A172 (cell line): ENCODE measurements at regions not wholly inside any gene's neighbourhood (a gene's known extent, or its start where the extent isn't known, plus 50 kb on each side); places are given as distances from the start of the nearest gene placed in this dataset.
"Not testable (repeated sequence)": the region's sequence is repeated elsewhere in the genome, so short reads cannot be mapped to it uniquely, and the experiment has no call there.

ENCODE experiments used
- DNase-seq: peaks from one replicate; pipeline ENCODE4 v3.0.0-alpha.2; 2015; ENCODE audit warnings: low spot score

DNA sequence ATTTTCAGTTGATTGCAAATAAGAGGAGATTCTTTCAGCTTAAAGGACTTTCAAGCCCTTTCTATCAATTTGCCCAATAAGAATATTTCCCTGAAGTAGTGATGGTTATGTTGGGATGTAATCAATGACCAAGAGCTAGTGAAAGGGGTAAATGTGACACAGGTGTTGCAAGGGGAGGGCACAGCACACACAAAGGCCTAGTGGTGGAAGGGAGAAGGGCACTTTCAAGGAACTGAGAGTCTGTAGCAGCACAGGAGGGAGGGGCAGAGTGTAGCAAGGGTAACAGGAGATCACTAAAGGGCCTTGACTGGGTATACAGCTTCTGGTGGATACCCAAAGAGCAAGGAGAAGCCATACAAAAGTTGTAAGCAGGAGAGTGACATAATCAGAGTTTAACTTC lies 217.8 kb upstream of the ARHGEF26 start:
- no peak for DNase-seq

DNA sequence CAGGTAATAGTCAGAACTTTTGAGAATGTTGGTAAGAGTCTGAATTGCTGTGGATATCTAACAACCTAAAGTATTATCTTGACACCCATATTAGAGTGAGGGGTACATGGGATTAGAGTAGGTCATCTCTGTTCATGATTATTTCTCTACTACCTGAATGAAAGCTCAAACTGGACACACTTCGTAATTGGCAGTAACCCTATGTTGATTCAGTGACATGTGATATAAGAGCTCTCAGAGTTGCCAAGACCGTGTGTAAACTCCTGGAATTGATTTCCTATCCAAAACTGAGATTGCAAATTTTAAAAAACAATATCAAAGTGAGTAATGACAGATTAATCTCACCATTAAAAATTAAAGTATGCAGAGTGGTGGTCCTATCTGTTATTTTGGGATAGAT lies 214.8 kb upstream of the ARHGEF26 start:
- no peak for DNase-seq

DNA sequence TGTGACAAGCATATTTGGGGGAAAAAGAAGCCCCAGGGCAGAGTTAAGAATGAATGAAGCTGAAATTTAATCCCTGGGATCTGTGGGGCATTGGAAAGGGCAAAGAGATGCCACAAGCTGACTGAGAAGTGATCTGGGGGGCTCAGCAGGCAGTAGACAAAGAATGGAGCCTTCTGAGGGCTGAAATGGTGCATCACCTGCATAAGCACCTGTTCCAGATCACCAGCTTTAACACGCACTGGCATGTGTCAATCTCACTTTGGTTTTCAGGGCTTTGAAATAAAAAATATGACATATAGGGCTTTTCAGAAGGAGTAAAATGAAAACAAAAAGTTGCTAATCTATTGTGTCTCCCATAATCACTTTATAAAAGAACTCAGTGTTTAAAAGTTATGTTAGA lies 210.8 kb upstream of the ARHGEF26 start:
- DNase-seq, result no peak

DNA sequence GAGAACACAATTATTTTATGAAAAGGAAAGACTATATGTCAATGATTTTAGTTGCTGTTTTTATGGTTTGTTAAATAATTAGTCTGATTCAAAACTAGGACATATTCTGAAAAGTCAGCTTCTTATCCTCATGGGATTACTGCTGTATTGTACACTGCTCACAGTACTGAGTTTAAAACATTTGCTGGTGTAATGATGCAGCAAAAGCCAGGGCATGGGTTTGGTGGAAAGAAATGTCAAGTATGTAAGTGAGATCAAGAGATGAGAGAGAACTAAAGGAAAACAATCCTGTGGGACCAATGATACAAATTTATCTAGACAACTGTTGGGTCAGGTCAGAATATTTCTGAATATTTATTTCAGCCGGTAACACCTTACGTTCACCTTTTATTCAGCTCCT lies 210.1 kb upstream of the ARHGEF26 start:
- DNase-seq, result no peak

DNA sequence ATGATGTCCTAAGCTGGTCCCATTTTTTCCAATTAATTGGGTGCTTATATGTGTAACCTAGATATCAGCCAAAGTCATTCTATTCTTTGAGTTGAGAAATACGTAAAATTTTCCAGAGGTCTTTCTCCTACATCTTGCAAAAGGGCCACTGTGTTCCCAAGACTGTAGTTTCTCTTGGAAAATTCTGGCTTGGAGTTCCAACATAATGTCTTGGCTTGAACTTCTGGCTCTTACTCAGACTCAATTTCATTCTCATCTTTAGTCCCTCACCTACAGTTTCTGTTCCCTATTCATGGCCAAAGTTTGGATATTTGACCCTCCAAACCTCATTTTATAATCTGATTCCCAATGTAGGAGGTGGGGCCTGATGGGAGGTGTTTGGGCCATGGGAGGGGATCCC lies 201.4 kb upstream of the ARHGEF26 start:
- no peak for DNase-seq

DNA sequence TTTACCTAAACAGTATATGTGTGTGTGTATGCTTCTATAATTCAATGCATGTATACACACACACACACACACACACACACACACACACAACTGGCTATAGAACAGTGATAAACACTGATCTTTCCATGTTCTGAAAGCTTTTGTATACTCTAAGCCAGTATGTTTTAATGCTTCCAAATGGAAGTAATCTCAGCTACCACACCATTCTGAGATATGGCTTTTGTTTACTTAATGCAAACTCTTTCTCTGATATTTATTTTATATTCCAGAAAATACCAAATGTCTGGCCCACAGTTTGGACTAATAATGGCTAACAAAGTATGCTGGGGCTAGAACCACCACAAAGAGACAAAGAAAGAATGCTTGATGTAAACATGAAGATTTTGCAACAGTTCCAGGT lies 199.4 kb upstream of the ARHGEF26 start:
- no peak for DNase-seq

DNA sequence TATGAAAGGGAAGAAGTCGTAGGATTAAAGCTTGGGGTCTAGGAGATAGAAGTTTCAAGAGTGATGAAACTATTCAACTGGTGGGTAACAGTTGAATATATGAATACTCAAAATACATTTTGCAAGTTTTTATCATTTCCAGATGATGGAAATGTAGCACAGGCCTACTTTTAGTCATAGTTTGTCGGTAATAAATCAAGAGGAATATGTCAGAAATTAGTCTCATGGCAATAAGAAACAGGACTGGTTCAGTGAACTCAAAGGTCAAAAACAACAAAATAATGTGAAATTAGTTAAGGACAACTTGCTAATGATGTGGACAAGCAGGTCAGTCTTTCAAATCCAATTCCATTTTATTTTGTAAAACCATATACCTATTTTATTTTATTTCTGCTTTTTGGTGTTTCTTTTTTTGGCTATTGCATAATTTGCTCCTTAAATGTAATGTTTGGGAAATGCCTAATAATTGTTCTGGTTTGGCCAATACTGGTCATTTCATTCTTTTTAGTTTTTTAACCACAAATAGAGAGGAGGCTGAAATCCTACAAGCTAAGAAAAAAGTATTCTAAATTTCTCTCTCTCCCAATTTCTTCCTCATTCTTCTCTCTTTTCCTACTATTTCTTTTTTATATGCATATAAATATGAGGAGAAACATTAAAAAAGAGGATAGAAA lies 195.2 kb upstream of the ARHGEF26 start:
- DNase-seq, result no peak

DNA sequence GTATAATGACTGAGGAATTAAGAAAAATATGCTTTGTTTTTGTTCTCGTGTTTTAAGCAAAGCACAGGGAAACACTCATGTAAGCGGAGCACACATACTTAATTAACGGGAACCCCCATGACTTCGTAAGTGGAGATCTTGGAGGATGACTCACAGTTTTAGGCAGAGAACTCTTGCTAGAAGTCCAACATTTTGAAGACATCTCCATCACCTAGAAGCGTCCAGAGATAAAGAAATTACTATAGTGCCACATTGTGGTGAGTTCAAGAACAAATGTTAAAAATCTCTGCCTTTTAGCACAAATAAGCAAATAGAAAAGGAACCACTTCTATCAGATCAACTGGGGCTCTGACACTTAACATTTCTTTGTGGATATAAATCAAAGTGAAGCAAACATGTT lies 194.1 kb upstream of the ARHGEF26 start:
- peak; percentile 71 for DNase-seq

DNA sequence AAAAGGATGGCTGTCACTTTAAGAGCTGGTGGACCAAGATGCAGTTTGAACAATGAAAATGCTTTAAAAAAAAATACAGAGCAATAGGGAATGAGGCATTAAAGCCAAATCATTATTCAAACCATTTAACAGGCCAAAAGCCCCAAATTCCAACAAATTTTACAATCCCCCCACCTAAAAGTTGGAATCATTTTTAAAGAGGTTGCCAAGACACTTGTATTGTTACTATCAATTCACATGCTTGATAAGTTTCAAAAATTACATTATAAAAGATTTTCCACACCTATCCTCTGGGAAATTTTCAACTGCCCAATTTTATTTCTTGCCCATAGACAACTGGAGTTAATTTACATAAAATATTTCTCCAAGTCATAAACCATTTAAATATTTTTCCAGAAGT lies 192.3 kb upstream of the ARHGEF26 start:
- DNase-seq, result no peak

DNA sequence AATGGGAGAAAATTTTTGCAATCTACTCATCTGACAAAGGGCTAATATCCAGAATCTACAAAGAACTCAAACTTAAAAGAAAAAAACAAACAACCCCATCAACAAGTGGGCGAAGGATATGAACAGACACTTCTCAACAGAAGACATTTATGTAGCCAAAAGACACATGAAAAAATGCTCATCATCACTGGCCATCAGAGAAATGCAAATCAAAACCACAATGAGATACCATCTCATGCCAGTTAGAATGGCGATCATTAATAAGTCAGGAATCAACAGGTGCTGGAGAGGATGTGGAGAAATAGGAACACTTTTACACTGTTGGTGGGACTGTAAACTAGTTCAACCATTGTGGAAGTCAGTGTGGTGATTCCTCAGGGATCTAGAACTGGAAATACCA lies 187.7 kb upstream of the ARHGEF26 start:
- not testable (repeated sequence) for DNase-seq

DNA sequence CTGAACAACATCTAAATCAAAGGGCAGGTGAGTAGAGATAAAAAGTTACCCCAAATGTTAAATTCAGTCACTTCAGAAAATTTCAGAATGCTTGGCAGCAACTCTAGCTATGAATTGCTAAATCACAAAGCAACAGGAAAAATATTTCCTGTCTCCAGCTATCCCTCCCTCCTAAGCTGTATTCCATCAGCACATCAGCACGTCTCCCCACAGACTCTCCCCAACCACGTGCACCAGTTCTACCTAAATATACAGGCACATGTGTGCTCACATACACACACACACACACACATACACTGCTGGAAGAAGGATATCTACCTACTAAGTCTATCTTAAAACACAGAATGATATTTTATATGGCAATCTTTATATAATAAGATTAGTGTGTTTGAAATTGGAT lies 177.1 kb upstream of the ARHGEF26 start:
- DNase-seq, result no peak

DNA sequence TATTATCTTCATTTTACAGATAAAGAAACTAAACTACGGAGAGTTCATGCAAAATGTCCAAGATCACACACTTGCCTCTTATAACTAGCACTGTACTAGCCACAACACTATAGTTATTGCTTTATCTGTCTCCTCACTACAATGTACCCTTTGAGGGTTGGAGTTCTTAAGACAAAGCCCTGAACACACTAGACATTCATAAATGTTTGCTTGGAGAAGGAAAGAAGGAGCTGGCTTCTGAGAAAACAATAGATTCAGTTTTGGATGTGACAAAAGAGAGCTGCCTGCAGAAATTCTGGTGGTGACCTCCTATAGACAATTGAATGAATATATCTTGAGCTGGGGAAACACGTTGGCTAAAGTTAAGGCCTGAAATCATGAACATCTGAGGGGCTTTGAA lies 169.9 kb upstream of the ARHGEF26 start:
- DNase-seq, result no peak

DNA sequence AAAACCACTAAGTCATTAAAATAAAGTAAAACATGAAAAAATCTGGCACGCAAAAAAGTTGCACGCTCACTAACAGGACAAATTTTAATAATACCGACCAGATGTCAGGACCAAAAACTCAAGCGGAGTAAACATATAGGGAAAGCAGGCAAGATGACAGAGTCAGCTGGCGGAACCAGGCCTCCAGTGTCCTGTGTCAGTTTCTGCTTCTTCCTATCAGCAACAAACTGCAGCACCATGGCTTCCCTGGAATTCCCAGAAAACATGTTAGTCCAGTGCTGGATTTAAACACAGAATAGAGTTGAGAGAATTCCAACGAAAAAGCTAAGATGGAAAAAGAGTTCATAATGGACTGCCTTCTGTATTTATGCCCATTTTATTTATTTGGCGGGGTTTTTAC lies 169.1 kb upstream of the ARHGEF26 start:
- no peak for DNase-seq

DNA sequence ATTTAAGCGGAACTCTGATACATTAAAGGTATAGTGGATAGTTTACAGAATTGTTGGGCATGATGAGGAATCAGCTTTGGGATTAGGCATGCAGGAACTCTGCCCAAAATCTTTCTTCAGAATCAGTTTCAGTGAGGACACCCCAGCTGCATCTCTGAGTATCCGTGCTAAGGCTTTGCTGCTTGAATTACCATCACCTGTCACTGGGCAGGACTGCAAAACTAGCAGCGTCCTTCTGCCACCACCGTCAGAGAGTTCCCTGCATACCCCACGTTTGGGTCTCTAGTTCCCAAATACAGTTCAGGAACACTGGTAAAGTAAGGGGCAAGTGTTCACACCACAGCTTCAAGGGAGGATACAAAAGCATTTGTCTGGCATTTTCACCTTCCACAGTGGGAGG lies 164.6 kb upstream of the ARHGEF26 start:
- DNase-seq, result no peak

DNA sequence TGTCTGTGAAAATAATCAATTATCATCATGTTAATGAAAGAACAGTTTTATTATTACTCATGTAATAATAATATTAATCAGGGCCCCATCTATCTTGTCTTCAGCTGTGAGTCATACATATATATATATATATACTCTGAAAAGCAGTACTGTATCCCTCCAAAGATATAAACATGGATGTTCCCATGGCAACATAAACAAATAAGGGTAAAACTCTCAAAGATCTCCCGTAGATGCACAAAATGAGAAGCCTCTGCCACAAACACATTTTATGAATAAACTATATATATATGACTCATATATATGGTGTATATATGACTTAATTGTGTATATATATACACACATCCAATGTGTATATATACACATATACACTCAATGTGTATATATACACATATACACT lies 163.8 kb upstream of the ARHGEF26 start:
- DNase-seq, result no peak

DNA sequence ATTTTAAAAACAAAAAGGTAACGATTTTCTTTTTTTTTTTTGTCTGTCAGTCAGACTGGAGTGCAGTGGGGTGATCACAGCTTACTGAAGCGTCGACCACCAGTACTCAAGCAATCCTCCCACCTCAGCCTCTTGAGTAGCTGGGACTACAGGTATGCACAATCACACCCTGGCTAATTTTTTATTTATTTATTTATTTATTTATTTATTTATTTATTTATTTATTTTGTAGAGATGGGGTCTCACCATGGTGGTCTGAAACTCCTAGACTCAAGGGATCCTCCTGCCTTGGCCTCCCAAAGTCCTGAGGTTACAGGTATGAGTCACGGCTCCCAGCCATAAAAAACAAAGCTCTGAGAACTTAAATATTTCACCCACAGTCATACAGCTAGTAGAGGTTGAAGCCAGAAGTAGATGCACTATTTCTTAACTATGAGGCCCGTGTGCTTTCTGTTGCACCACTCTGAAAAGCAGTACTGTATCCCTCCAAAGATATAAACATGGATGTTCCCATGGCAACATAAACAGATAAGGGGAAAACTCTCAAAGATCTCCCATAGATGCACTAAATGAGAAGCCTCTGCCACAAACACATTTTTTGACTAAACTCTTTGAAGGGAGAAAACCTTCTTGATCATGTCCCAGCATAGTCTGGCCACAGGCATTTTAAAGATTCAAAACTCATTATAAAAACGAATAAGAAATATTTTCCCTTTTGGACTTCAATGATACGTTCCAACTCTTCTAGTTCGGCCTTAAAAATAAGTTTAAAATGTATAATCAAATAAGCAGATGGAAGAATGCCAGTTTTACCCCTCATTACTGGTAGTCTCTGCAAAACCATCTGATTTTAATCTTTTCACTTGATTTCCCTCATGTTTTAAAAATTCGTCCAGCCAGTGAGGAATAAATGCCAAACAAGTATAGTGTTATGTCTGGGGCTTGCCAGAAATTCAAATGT lies 162.3 kb upstream of the ARHGEF26 start:
- no peak for DNase-seq

DNA sequence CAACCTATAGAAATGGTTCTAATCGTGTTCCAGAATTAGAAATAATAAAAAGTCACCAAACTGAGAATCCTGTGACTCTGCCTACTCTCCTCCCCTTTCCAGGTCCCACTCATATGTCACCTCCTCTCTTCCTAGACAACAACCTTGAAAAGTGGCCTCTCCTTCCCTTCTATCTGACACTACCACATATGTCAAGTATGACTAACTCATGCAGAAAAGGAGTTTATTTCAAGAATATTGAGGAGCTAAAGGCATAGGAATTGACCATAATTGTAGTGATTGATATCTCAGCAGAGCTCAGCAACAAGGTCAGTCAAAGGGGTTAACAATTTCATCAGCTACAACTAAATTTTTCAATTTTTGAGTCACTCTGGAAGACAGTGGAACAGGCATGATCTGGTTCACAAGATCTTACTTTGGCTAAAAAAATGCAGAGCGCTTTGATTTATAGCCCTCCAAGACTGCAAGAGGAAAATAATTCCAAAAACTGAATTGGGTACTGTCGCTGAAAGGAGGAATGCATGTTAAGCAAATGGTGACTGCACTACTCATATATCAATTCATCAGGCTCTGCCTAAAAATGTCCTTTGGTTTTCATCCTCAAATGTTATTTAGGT lies 160.6 kb upstream of the ARHGEF26 start:
- no peak for DNase-seq

DNA sequence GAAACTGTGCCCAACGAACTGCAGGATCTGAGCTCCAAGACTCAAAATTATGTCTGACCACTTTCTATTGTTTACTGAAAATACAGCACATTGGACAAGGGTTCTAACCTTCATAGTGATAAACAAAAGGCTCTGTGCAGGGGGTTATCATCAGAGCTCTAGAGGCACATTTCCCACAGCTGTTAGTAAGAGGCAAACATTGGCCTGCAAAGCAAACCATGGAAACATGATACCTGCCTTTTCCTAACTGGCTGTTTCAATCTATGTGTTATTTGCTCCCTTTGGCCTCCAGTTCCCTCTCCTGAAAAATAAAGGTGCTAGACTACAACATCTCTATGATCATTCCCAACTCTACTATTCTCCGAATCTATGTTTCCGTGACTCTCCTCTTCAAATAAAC lies 159.7 kb upstream of the ARHGEF26 start:
- no peak for DNase-seq

DNA sequence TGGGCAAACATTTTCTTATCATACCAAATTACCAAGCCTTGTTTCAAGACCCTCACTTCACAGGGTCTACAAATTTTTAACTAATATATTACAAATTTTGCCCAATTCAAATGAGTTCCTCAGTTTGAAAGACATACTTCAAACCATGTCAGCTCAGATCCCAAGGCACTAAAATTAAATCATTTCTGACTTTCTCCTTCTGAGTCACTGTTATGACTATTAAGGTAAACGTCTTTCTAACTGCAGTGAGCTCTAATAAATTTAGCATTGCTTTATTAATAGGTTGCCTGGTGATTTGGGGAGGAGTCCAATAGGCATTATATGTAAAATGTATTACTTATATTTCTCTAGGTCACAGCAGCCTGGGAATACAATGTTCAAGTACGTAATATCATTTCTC lies 158.2 kb upstream of the ARHGEF26 start:
- no peak for DNase-seq

DNA sequence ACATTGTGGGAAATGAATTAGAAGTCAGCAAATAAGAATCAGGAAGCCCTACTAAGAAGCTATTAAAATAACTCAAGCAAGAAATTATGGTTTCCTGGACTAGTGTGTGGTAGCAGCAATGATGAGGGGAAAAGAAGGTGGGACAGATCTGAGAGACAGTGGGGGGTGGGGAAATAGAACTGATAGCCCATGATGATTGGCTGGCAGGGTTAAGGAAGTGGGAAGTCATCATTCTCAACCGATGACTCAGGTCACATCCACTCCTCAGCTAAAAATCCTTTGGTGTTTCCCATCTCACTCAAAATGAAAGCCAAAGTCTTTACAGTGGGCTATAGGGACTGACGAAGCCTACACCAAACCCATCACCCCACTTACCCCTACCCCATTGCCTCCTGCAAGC lies 153.9 kb upstream of the ARHGEF26 start:
- peak; percentile 59 for DNase-seq

DNA sequence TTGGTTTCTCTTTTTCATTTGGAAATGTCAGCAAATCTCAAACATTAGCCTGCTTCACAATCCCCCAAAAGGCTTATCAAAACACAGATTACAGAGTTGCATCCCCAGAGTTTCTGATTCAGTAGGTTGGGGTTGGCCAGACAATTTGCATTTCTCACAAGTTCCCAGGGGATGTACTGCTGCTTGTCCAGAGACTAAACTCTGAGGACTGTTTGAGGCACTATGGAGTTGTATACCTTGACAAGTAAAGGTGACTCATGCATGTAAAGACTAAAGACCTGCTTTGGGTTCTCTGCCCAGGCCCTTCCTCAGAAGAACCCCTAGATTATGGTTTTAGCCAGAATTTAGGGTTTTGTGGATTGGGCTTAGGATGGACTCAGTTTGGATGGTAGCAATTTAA lies 151.1 kb upstream of the ARHGEF26 start:
- no peak for DNase-seq

DNA sequence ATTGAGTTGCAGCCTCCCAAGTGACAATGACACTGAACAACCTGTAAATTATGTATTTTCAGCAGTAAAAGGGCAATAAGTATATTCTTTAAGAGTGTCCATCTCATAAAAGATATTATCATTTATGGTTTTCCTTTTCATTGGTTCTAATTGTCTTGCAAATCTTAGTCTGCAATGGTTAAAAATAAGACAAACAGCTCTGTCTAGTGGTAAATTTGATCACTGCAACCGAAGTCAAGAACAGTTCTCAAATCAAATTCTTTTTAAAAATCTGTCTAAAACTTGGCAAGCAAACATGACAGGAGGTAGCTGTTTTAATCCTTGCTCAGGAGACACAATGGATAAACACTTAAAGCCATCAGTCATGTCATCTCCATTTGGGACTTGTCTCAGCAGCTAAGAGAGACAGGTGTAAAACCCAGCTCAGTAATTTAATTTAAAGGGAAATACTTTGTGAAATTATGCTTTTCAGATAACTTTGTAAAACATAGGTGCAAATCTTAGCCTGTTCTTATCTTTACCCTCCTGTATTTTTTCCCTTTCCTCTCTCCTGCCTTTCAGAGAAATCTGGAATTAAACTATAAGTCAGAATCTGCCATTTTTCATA lies 150.3 kb upstream of the ARHGEF26 start:
- peak; percentile 25 for DNase-seq

DNA sequence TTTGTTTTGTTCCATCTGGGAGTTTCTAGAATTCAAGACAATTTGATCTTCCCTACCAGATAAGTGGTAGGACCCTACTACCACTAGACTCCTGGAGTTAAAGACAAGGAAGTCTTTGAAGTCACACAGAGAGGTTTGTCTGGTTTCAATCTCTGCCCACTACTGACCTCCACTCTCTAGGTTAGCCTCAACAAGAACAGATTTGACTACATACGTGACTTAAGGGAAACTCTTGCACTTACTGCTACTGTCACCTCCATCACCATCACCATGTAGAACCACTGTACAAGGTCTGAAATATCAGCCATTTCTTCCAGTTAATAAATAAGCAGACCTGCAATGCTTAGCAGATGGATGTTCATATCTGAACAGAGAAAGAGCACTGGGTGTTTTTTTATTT lies 148.3 kb upstream of the ARHGEF26 start:
- no peak for DNase-seq
